PC-3 (cell line): ENCODE measurements at regions not wholly inside any gene's neighbourhood (a gene's known extent, or its start where the extent isn't known, plus 50 kb on each side); places are given as distances from the start of the nearest gene placed in this dataset.

ENCODE experiments used
- ATAC-seq: fragments of 200-7000 bp; cut with Tn5 transposase; 2 replicates; pipeline ENCODE4 v1.9.1; 2020; ENCODE audit warnings: mild to moderate bottlenecking, moderate library complexity
- BruUV-seq: library from RNA; stranded (reverse); fragments of 400-500 nt; replicated peaks from 2 replicates; lab custom pipeline; 2021; lab: Mats Ljungman, UMichigan
- CTCF ChIA-PET: fragments of 300-600 bp; sonication (Branson Sonifier 250); formaldehyde crosslinking; loops from one replicate; lab custom pipeline; 2022; ENCODE audit warnings: antibody characterized with exemption; lab: Charles Lee
- POLR2A ChIA-PET: fragments of 300-600 bp; sonication (Branson Sonifier 250); formaldehyde crosslinking; loops from one replicate; lab custom pipeline; 2022; ENCODE audit warnings: antibody characterized with exemption; ENCODE audit not compliant: unreplicated experiment; lab: Charles Lee
- DNase-seq: peaks from one replicate; pipeline ENCODE4 v3.0.0-alpha.2; 2015
- H2AFZ ChIP-seq: fragments of 300-600 bp; sonication (generic); 2 replicates; pipeline ENCODE4 v1.6.0; 2016; ENCODE audit warnings: antibody characterized with exemption, low read length
- H3F3A ChIP-seq: fragments of 300-600 bp; sonication (generic); one replicate; pipeline ENCODE4 v1.6.0; 2017; ENCODE audit warnings: antibody characterized with exemption, low read length, control low read depth, mild to moderate bottlenecking; ENCODE audit not compliant: unreplicated experiment
- H3K27ac ChIP-seq: fragments of 300-600 bp; sonication (generic); 2 replicates; pipeline ENCODE4 v1.5.1; 2016; ENCODE audit warnings: mild to moderate bottlenecking, low read length
- H3K27me3 ChIP-seq: fragments of 300-600 bp; sonication (generic); 2 replicates; pipeline ENCODE4 v1.6.1; 2016; ENCODE audit warnings: low read length, mixed read lengths
- H3K36me3 ChIP-seq: fragments of 300-600 bp; sonication (generic); 2 replicates; pipeline ENCODE4 v1.6.1; 2016; ENCODE audit warnings: low read depth, mixed run types, low read length, mixed read lengths
- H3K4me1 ChIP-seq: fragments of 300-600 bp; sonication (generic); 2 replicates; pipeline ENCODE4 v1.5.1; 2016; ENCODE audit warnings: low read length; ENCODE audit not compliant: insufficient read depth
- H3K4me2 ChIP-seq: fragments of 300-600 bp; sonication (generic); 2 replicates; pipeline ENCODE4 v1.6.0; 2016; ENCODE audit warnings: low read length
- H3K4me3 ChIP-seq: fragments of 300-600 bp; sonication (generic); 2 replicates; pipeline ENCODE4 v1.5.1; 2016; ENCODE audit warnings: mild to moderate bottlenecking, low read length, mixed read lengths
- H3K79me2 ChIP-seq: fragments of 300-600 bp; sonication (generic); 2 replicates; pipeline ENCODE4 v1.6.1; 2017; ENCODE audit warnings: low read length, mixed read lengths
- H3K9ac ChIP-seq: fragments of 300-600 bp; sonication (generic); 2 replicates; pipeline ENCODE4 v1.6.0; 2016; ENCODE audit warnings: mild to moderate bottlenecking, low read length
- H3K9me2 ChIP-seq: fragments of 300-600 bp; sonication (generic); replicated peaks from 2 replicates; pipeline ENCODE4 v1.6.1; 2016; ENCODE audit warnings: mixed run types, low read length, mixed read lengths
- H3K9me3 ChIP-seq: fragments of 300-600 bp; sonication (generic); 2 replicates; pipeline ENCODE4 v1.6.1; 2016; ENCODE audit warnings: low read length, mixed read lengths
- H4K20me1 ChIP-seq: fragments of 300-600 bp; sonication (generic); 2 replicates; pipeline ENCODE4 v1.6.1; 2016; ENCODE audit warnings: low read length, mixed read lengths
- EZH2 ChIP-seq: fragments of 300-600 bp; sonication (generic); IDR thresholded peaks from one replicate; pipeline ENCODE4 v1.6.1; 2017; ENCODE audit warnings: antibody characterized with exemption, mild to moderate bottlenecking, low read length; ENCODE audit not compliant: unreplicated experiment
- EZH2phosphoT487 ChIP-seq: fragments of 300-600 bp; sonication (generic); IDR thresholded peaks from 2 replicates; pipeline ENCODE4 v1.6.1; 2018; ENCODE audit warnings: mild to moderate bottlenecking, antibody characterized with exemption, low read length, borderline replicate concordance
- intact Hi-C: fragments of 100-400 bp; cut with micrococcal nuclease; formaldehyde crosslinking; loops from 2 replicates; pipeline ENCODE4 v1.9.0; 2023
- TF ChIP-seq, protein P1 (sequence below): fragments of 300-600 bp; sonication (generic); conservative IDR thresholded peaks from 2 replicates; pipeline ENCODE4 v1.5.1; 2017; ENCODE audit warnings: antibody characterized with exemption, low read depth, mild to moderate bottlenecking, low read length

DNA sequence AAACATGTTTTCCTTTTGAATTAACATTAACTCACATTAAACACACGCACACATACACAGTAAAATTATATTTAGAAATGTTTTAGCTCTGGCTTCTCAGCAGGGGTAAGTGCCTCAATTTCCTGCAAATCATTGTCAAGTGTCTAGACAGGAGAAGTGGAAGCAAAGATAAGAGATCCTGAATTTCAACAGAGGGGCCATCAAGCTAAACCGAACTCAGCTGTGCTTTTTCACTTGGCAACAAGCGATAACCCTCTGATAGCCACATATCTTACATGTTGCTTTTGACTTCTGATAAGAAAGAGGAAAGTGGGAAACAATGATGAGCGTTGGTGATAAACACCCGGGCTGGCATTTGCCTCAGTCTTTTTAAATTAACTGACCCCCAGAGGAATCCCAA lies 79.7 kb upstream of the SPDL1 start:
- TF ChIP-seq, protein P1, sequence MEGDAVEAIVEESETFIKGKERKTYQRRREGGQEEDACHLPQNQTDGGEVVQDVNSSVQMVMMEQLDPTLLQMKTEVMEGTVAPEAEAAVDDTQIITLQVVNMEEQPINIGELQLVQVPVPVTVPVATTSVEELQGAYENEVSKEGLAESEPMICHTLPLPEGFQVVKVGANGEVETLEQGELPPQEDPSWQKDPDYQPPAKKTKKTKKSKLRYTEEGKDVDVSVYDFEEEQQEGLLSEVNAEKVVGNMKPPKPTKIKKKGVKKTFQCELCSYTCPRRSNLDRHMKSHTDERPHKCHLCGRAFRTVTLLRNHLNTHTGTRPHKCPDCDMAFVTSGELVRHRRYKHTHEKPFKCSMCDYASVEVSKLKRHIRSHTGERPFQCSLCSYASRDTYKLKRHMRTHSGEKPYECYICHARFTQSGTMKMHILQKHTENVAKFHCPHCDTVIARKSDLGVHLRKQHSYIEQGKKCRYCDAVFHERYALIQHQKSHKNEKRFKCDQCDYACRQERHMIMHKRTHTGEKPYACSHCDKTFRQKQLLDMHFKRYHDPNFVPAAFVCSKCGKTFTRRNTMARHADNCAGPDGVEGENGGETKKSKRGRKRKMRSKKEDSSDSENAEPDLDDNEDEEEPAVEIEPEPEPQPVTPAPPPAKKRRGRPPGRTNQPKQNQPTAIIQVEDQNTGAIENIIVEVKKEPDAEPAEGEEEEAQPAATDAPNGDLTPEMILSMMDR, result no peak
- no peak for TF ChIP-seq EZH2
- TF ChIP-seq EZH2phosphoT487, result no peak
- H3K9ac ChIP-seq, result no peak overlapping the region
- H3F3A ChIP-seq, result no peaks in the 10 kb centered on the region
- no peaks in the 10 kb centered on the region for H3K9me3 ChIP-seq
- no peaks in the 10 kb centered on the region for H3K9me2 ChIP-seq
- no peaks in the 10 kb centered on the region for H3K36me3 ChIP-seq
- H3K4me2 ChIP-seq, result no peak overlapping the region
- peaks cover 11% of the 10 kb centered on the region; the same call in 1 of the 2 replicates for H3K27me3 ChIP-seq
- H2AFZ ChIP-seq, result no peak overlapping the region
- DNase-seq (no peak), ATAC-seq (no peak)
- intact Hi-C loops, result no loop called here
- no peak overlapping the region for H3K27ac ChIP-seq
- H3K4me1 ChIP-seq, result no peaks in the 10 kb centered on the region
- POLR2A ChIA-PET, result no interaction called here
- BruUV-seq, result no TSS peak
- no peaks in the 10 kb centered on the region for H3K79me2 ChIP-seq
- H4K20me1 ChIP-seq, result no peaks in the 10 kb centered on the region
- CTCF ChIA-PET, result no interaction called here
- no peak overlapping the region for H3K4me3 ChIP-seq

GRCh38 chr5:169499990-169500505 lies 83.5 kb upstream of the SPDL1 start:
- intact Hi-C loops, result no loop called here
- no TSS peak for BruUV-seq
- no peak overlapping the region for H3K27ac ChIP-seq
- ATAC-seq (no peak), DNase-seq (no peak)
- no peaks in the 10 kb centered on the region for H3K36me3 ChIP-seq
- no peak for TF ChIP-seq EZH2phosphoT487
- TF ChIP-seq, protein P1, result no peak
- TF ChIP-seq EZH2, result no peak
- H3K27me3 ChIP-seq, result peaks cover 29% of the 10 kb centered on the region
- H3K79me2 ChIP-seq, result no peaks in the 10 kb centered on the region
- H3K4me1 ChIP-seq, result no peaks in the 10 kb centered on the region
- H3K9me3 ChIP-seq, result no peaks in the 10 kb centered on the region
- no peak overlapping the region for H2AFZ ChIP-seq
- CTCF ChIA-PET, result no interaction called here
- H4K20me1 ChIP-seq, result no peaks in the 10 kb centered on the region
- no peak overlapping the region for H3K9ac ChIP-seq
- H3K4me3 ChIP-seq, result no peak overlapping the region
- no peaks in the 10 kb centered on the region for H3K9me2 ChIP-seq
- POLR2A ChIA-PET, result no interaction called here
- no peak overlapping the region for H3K4me2 ChIP-seq
- H3F3A ChIP-seq, result no peaks in the 10 kb centered on the region

GRCh38 chr5:169496878-169497277 lies 86.7 kb upstream of the SPDL1 start:
- no peak overlapping the region for H3K4me3 ChIP-seq
- ATAC-seq (no peak), DNase-seq (no peak)
- H3K9ac ChIP-seq, result no peak overlapping the region
- no peak overlapping the region for H2AFZ ChIP-seq
- no peaks in the 10 kb centered on the region for H3K9me2 ChIP-seq
- no peaks in the 10 kb centered on the region for H3K36me3 ChIP-seq
- intact Hi-C loops, result no loop called here
- POLR2A ChIA-PET, result no interaction called here
- no peaks in the 10 kb centered on the region for H3K79me2 ChIP-seq
- no peaks in the 10 kb centered on the region for H3F3A ChIP-seq
- no peak overlapping the region for H3K27ac ChIP-seq
- no peaks in the 10 kb centered on the region for H3K9me3 ChIP-seq
- H3K4me2 ChIP-seq, result no peak overlapping the region
- CTCF ChIA-PET, result no interaction called here
- no TSS peak for BruUV-seq
- no peaks in the 10 kb centered on the region for H3K4me1 ChIP-seq
- H4K20me1 ChIP-seq, result no peaks in the 10 kb centered on the region
- peaks cover 19% of the 10 kb centered on the region for H3K27me3 ChIP-seq
- TF ChIP-seq, protein P1, result no peak
- no peak for TF ChIP-seq EZH2
- no peak for TF ChIP-seq EZH2phosphoT487
